ENCODE measurements at regions not wholly inside any gene's neighbourhood (a gene's known extent, or its start where the extent isn't known, plus 50 kb on each side); places are given as distances from the start of the nearest gene placed in this dataset.

- TF ChIP-seq RARB (CRISPR knock-in tag; IDR thresholded peaks at IDR 0.05), result no peak
- no peak for TF ChIP-seq ZFP3 (CRISPR knock-in tag; IDR thresholded peaks at IDR 0.05)
Measured at GRCh38 chr6:138598562-138599173, 99.4 kb upstream of the NHSL1 start.
